ENCODE measurements at regions not wholly inside any gene's neighbourhood (a gene's known extent, or its start where the extent isn't known, plus 50 kb on each side); places are given as distances from the start of the nearest gene placed in this dataset.

- H3K27me3 Mint-ChIP-seq (ENCODE audit: low read depth in 3 of 3): no peaks in the 10 kb centered on the region
- Histone ChIP-seq H2AFZ (ENCODE audit: insufficient read depth, low read depth, low read length, poor library complexity, severe bottlenecking) (no peak overlapping the region), H3K27ac (ENCODE audit: low read depth in 1 of 2, low read length in 2 of 2) (no peak overlapping the region), H3K9me3 (replicated peaks in 1 of 2; ENCODE audit: control insufficient read depth in 1 of 2, insufficient read depth in 1 of 2, low read length in 2 of 2) (peaks cover 0 to 3% of the 10 kb centered on the region in 2 donors), H3K27me3 (ENCODE audit: control insufficient read depth in 2 of 2, insufficient read depth in 2 of 2, low read length in 2 of 2) (no peaks in the 10 kb centered on the region), H3K4me2 (replicated peaks; ENCODE audit: extremely low read depth, low read length, poor library complexity, severe bottlenecking) (no peak overlapping the region), H4K20me1 (ENCODE audit: insufficient read depth, low read length) (no peaks in the 10 kb centered on the region), H3K4me3 (replicated peaks in 1 of 3; ENCODE audit: low read depth in 2 of 3, low read length in 3 of 3) (no peak overlapping the region), H3K36me3 (replicated peaks in 1 of 2; ENCODE audit: control insufficient read depth in 1 of 2, insufficient read depth in 2 of 2, low read length in 2 of 2) (no peaks in the 10 kb centered on the region), H3K9ac (ENCODE audit: insufficient read depth, low read length, poor library complexity, severe bottlenecking) (no peak overlapping the region), H3K79me2 (ENCODE audit: insufficient read depth, low read length) (no peaks in the 10 kb centered on the region), H3K4me1 (ENCODE audit: control insufficient read depth in 1 of 2, insufficient read depth in 2 of 2, low read length in 2 of 2) (no peaks in the 10 kb centered on the region)
- H3K4me3 Mint-ChIP-seq: no peak overlapping the region
- H3K4me1 Mint-ChIP-seq: no peaks in the 10 kb centered on the region
- WGBS (ENCODE audit: insufficient coverage): no CpG with 5 or more reads among the region's 1 CpG
- H3K27ac Mint-ChIP-seq: no peak overlapping the region
- intact Hi-C loops (cut with micrococcal nuclease): no loop called here
- H3K9me3 Mint-ChIP-seq: peaks cover 0 to 2% (median 0%) of the 10 kb centered on the region in 7 donors
- no peak for DNase-seq
- TF ChIP-seq, protein P1, sequence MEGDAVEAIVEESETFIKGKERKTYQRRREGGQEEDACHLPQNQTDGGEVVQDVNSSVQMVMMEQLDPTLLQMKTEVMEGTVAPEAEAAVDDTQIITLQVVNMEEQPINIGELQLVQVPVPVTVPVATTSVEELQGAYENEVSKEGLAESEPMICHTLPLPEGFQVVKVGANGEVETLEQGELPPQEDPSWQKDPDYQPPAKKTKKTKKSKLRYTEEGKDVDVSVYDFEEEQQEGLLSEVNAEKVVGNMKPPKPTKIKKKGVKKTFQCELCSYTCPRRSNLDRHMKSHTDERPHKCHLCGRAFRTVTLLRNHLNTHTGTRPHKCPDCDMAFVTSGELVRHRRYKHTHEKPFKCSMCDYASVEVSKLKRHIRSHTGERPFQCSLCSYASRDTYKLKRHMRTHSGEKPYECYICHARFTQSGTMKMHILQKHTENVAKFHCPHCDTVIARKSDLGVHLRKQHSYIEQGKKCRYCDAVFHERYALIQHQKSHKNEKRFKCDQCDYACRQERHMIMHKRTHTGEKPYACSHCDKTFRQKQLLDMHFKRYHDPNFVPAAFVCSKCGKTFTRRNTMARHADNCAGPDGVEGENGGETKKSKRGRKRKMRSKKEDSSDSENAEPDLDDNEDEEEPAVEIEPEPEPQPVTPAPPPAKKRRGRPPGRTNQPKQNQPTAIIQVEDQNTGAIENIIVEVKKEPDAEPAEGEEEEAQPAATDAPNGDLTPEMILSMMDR (IDR thresholded peaks at IDR 0.05): no peak
- H3K36me3 Mint-ChIP-seq: no peaks in the 10 kb centered on the region
These were observed 876.1 kb upstream of the FAM98A start for GRCh38 chr2:34475156-34475555.

- H3K4me1 Mint-ChIP-seq: no peaks in the 10 kb centered on the region
- H4K20me1 ChIP-seq (ENCODE audit: insufficient read depth, low read length): no peaks in the 10 kb centered on the region
These were observed 875.5 kb upstream of the FAM98A start for GRCh38 chr2:34474646-34475045.

More at GRCh38 chr2:34474646-34475045, 875.5 kb upstream of the FAM98A start:
- no peak overlapping the region for H2AFZ ChIP-seq (ENCODE audit: insufficient read depth, low read depth, low read length, poor library complexity, severe bottlenecking)
- no peaks in the 10 kb centered on the region for H3K79me2 ChIP-seq (ENCODE audit: insufficient read depth, low read length)
- H3K36me3 ChIP-seq (replicated peaks in 1 of 2; ENCODE audit: control insufficient read depth in 1 of 2, insufficient read depth in 2 of 2, low read length in 2 of 2): no peaks in the 10 kb centered on the region
- WGBS (ENCODE audit: insufficient coverage): no CpG with 5 or more reads among the region's 1 CpG
- H3K4me1 ChIP-seq (ENCODE audit: control insufficient read depth in 1 of 2, insufficient read depth in 2 of 2, low read length in 2 of 2): no peaks in the 10 kb centered on the region
- Mint-ChIP-seq H3K27me3 (ENCODE audit: low read depth in 3 of 3) (no peaks in the 10 kb centered on the region), H3K27ac (no peak overlapping the region), H3K9me3 (peaks cover 0 to 3% (median 0%) of the 10 kb centered on the region in 7 donors), H3K36me3 (no peaks in the 10 kb centered on the region), H3K4me3 (no peak overlapping the region)
- no peak overlapping the region for H3K27ac ChIP-seq (ENCODE audit: low read depth in 1 of 2, low read length in 2 of 2)
- H3K9me3 ChIP-seq (replicated peaks in 1 of 2; ENCODE audit: control insufficient read depth in 1 of 2, insufficient read depth in 1 of 2, low read length in 2 of 2): peaks cover 0 to 3% of the 10 kb centered on the region in 2 donors
- H3K27me3 ChIP-seq (ENCODE audit: control insufficient read depth in 2 of 2, insufficient read depth in 2 of 2, low read length in 2 of 2): no peaks in the 10 kb centered on the region
- intact Hi-C loops (cut with micrococcal nuclease): no loop called here
- no peak for DNase-seq
- TF ChIP-seq, protein P1 (IDR thresholded peaks at IDR 0.05): no peak
- no peak overlapping the region for H3K4me3 ChIP-seq (replicated peaks in 1 of 3; ENCODE audit: low read depth in 2 of 3, low read length in 3 of 3)
- no peak overlapping the region for H3K9ac ChIP-seq (ENCODE audit: insufficient read depth, low read length, poor library complexity, severe bottlenecking)
- H3K4me2 ChIP-seq (replicated peaks; ENCODE audit: extremely low read depth, low read length, poor library complexity, severe bottlenecking): no peak overlapping the region

All from CD14-positive monocyte (primary cell).